ENCODE measurements at regions not wholly inside any gene's neighbourhood (a gene's known extent, or its start where the extent isn't known, plus 50 kb on each side); places are given as distances from the start of the nearest gene placed in this dataset.

DNA sequence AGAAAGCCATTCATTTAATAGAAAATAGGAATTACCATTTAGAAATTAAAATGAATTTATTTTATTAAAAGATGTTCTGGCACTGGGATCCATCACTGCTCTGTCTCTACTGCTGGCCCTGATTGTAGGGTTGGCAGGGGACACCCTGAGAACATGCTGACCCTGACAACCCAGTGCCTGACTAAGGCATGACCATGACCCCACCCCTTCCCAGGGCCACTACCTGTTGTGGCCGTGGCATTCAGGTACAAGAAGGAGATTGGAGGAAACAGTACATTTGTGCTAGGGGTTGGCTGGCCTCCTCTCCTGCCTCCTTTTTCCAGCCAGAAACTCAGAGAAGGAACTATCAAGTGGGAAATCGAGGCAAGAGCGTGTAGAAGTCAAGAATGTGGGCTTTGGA lies 197.0 kb upstream of the ZMIZ1 start:
- intact Hi-C loops (cut with DNase I; ENCODE audit: low total_unique reads) = no loop called here
- TF ChIP-seq, protein P1, sequence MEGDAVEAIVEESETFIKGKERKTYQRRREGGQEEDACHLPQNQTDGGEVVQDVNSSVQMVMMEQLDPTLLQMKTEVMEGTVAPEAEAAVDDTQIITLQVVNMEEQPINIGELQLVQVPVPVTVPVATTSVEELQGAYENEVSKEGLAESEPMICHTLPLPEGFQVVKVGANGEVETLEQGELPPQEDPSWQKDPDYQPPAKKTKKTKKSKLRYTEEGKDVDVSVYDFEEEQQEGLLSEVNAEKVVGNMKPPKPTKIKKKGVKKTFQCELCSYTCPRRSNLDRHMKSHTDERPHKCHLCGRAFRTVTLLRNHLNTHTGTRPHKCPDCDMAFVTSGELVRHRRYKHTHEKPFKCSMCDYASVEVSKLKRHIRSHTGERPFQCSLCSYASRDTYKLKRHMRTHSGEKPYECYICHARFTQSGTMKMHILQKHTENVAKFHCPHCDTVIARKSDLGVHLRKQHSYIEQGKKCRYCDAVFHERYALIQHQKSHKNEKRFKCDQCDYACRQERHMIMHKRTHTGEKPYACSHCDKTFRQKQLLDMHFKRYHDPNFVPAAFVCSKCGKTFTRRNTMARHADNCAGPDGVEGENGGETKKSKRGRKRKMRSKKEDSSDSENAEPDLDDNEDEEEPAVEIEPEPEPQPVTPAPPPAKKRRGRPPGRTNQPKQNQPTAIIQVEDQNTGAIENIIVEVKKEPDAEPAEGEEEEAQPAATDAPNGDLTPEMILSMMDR (IDR thresholded peaks at IDR 0.05 in 4 of 5, conservative IDR thresholded peaks at IDR 0.05 in 1 of 5) = no peak
- TF ChIP-seq POLR2A (IDR thresholded peaks at IDR 0.05) = no peak
- DNase-seq (no peak), ATAC-seq (no peak)
- H3K9me3 ChIP-seq = no peaks in the 10 kb centered on the region
- in situ Hi-C loops (cut with MboI; ENCODE audit: low sequenced_read_pairs in 4 of 4) = no loop called here
- H3K27ac ChIP-seq = no peak overlapping the region
- no peak overlapping the region for H3K4me3 ChIP-seq
- H3K36me3 ChIP-seq = no peaks in the 10 kb centered on the region
- no peaks in the 10 kb centered on the region for H3K27me3 ChIP-seq
- no peaks in the 10 kb centered on the region for H3K4me1 ChIP-seq

DNA sequence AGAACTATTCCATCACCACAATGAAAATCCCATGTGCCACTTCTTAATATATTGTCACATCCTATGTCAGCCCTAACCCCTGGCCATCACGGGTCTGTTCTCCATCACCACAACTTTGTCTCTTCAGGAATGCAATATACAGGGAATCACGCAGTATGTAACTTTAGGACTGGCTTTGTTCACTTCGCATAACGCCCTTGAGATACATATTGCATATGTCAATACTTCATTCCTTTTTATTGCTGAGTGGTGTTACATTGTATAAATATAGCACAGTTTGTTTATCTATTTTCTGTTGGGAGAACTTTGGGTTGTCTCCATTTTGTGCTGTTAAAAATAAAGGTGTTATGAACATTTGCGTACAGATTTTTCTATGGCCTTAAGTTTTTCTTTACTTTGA lies 195.4 kb upstream of the ZMIZ1 start:
- Histone ChIP-seq H3K4me1 (no peaks in the 10 kb centered on the region), H3K27ac (no peak overlapping the region), H3K27me3 (no peaks in the 10 kb centered on the region), H3K9me3 (no peaks in the 10 kb centered on the region), H3K36me3 (no peaks in the 10 kb centered on the region), H3K4me3 (no peak overlapping the region)
- TF ChIP-seq, protein P1 (IDR thresholded peaks at IDR 0.05 in 4 of 5, conservative IDR thresholded peaks at IDR 0.05 in 1 of 5) = no peak
- no peak for TF ChIP-seq POLR2A (IDR thresholded peaks at IDR 0.05)
- in situ Hi-C loops (cut with MboI; ENCODE audit: low sequenced_read_pairs in 4 of 4) = no loop called here
- ATAC-seq = no peak
- DNase-seq = no peak
- intact Hi-C loops (cut with DNase I; ENCODE audit: low total_unique reads) = no loop called here

DNA sequence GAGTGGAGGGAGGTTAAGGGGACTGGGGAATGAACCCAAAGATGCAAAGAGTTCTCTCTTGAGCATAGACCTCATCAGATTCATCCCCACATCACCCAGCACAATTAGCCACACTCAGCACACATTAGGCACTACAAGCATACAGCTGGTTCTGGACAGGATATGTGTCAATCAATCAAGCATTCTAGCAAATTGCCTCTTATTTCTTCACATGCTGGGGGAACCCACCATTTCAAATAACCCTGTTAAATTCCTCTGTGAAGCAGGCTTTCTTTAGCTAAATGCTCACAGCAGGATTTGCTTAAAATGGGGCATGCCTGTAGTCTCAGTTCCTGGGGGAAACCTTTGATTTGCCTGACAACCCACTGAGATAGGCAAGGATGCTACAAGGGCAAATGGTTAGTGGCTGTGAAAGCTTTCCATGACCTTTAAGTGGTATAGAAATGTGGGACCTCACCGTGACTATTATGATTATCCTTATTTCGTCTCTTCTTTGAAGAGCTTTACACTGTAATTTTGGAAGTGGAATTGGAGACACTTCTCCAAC lies 193.4 kb upstream of the ZMIZ1 start:
- H3K27me3 ChIP-seq = no peaks in the 10 kb centered on the region
- H3K4me1 ChIP-seq = no peaks in the 10 kb centered on the region
- no peak overlapping the region for H3K4me3 ChIP-seq
- intact Hi-C loops (cut with DNase I; ENCODE audit: low total_unique reads) (no loop called here), in situ Hi-C loops (cut with MboI; ENCODE audit: low sequenced_read_pairs in 4 of 4) (no loop called here)
- no peaks in the 10 kb centered on the region for H3K36me3 ChIP-seq
- TF ChIP-seq, protein P1 (IDR thresholded peaks at IDR 0.05 in 4 of 5, conservative IDR thresholded peaks at IDR 0.05 in 1 of 5) = no peak
- TF ChIP-seq POLR2A (IDR thresholded peaks at IDR 0.05) = no peak
- H3K27ac ChIP-seq = no peak overlapping the region
- DNase-seq (no peak), ATAC-seq (no peak)
- no peaks in the 10 kb centered on the region for H3K9me3 ChIP-seq

GRCh38 chr10:78875932-78876331 lies 192.8 kb upstream of the ZMIZ1 start:
- DNase-seq = no peak

More at GRCh38 chr10:78875932-78876331, 192.8 kb upstream of the ZMIZ1 start:
- intact Hi-C loops (cut with DNase I; ENCODE audit: low total_unique reads) (no loop called here), in situ Hi-C loops (cut with MboI; ENCODE audit: low sequenced_read_pairs in 4 of 4) (no loop called here)
- H3K4me1 ChIP-seq = no peaks in the 10 kb centered on the region
- no peak for ATAC-seq
- no peaks in the 10 kb centered on the region for H3K27me3 ChIP-seq
- no peak overlapping the region for H3K4me3 ChIP-seq
- H3K36me3 ChIP-seq = no peaks in the 10 kb centered on the region
- TF ChIP-seq POLR2A (IDR thresholded peaks at IDR 0.05) = no peak
- TF ChIP-seq, protein P1 (IDR thresholded peaks at IDR 0.05 in 4 of 5, conservative IDR thresholded peaks at IDR 0.05 in 1 of 5) = no peak
- no peaks in the 10 kb centered on the region for H3K9me3 ChIP-seq
- no peak overlapping the region for H3K27ac ChIP-seq

Data from gastrocnemius medialis (tissue), 4 donors.